Chondrocyte (in vitro differentiated cells): ENCODE measurements at regions not wholly inside any gene's neighbourhood (a gene's known extent, or its start where the extent isn't known, plus 50 kb on each side); places are given as distances from the start of the nearest gene placed in this dataset.

Experiments
- DNase-seq: peaks from one replicate; pipeline ENCODE4 v3.0.0; 2021; ENCODE audit warnings: mixed read lengths, low spot score
- H3K27ac Mint-ChIP-seq: one replicate; pipeline ENCODE4 v1.8.0; 2021; ENCODE audit warnings: mild to moderate bottlenecking, moderate library complexity, mixed read lengths; ENCODE audit not compliant: unreplicated experiment
- H3K27me3 Mint-ChIP-seq: 2 replicates; pipeline ENCODE4 v1.8.0; 2021; ENCODE audit warnings: low read depth, mixed read lengths
- H3K36me3 Mint-ChIP-seq: 2 replicates; pipeline ENCODE4 v1.8.0; 2021; ENCODE audit warnings: low read depth, mixed read lengths
- H3K4me1 Mint-ChIP-seq: 2 replicates; pipeline ENCODE4 v1.8.0; 2021; ENCODE audit warnings: low read depth, mild to moderate bottlenecking, mixed read lengths
- H3K4me3 Mint-ChIP-seq: one replicate; pipeline ENCODE4 v1.8.0; 2021; ENCODE audit warnings: mild to moderate bottlenecking, moderate library complexity, mixed read lengths; ENCODE audit not compliant: unreplicated experiment
- H3K9me3 Mint-ChIP-seq: 2 replicates; pipeline ENCODE4 v1.8.0; 2021; ENCODE audit warnings: low read depth, mixed read lengths
- CTCF ChIP-seq: fragments of 200-600 bp; sonication (generic); IDR thresholded peaks from 2 replicates; pipeline ENCODE4 v1.5.0; 2021; ENCODE audit warnings: antibody characterized with exemption, mild to moderate bottlenecking, moderate library complexity

- no peak for TF ChIP-seq CTCF
- Mint-ChIP-seq H3K36me3 (no peaks in the 10 kb centered on the region), H3K4me3 (no peak overlapping the region), H3K4me1 (peaks cover 19% of the 10 kb centered on the region), H3K9me3 (no peaks in the 10 kb centered on the region), H3K27me3 (no peaks in the 10 kb centered on the region), H3K27ac (no peak overlapping the region)
- DNase-seq: no peak
These were observed 140.4 kb upstream of the IPO9 start for GRCh38 chr1:201688514-201688913.

GRCh38 chr1:201689647-201690046, 139.3 kb upstream of the IPO9 start:
- H3K27ac Mint-ChIP-seq: no peak overlapping the region
- H3K9me3 Mint-ChIP-seq: no peaks in the 10 kb centered on the region
- no peak overlapping the region for H3K4me3 Mint-ChIP-seq
- no peak for DNase-seq
- H3K4me1 Mint-ChIP-seq: peaks cover 20% of the 10 kb centered on the region
- H3K27me3 Mint-ChIP-seq: no peaks in the 10 kb centered on the region
- TF ChIP-seq CTCF: no peak
- no peaks in the 10 kb centered on the region for H3K36me3 Mint-ChIP-seq

GRCh38 chr1:201690528-201690927, 138.4 kb upstream of the IPO9 start:
- Mint-ChIP-seq H3K27me3 (no peaks in the 10 kb centered on the region), H3K36me3 (no peaks in the 10 kb centered on the region), H3K4me3 (no peak overlapping the region), H3K9me3 (no peaks in the 10 kb centered on the region), H3K27ac (no peak overlapping the region), H3K4me1 (peaks cover 26% of the 10 kb centered on the region)
- no peak for DNase-seq
- no peak for TF ChIP-seq CTCF

GRCh38 chr1:201691716-201692554, 137.0 kb upstream of the IPO9 start:
- Mint-ChIP-seq H3K27me3 (no peaks in the 10 kb centered on the region), H3K36me3 (no peaks in the 10 kb centered on the region), H3K9me3 (no peaks in the 10 kb centered on the region), H3K27ac (no peak overlapping the region), H3K4me3 (no peak overlapping the region), H3K4me1 (peaks cover 30% of the 10 kb centered on the region)
- no peak for TF ChIP-seq CTCF
- DNase-seq: no peak

GRCh38 chr1:201692555-201693394, 136.2 kb upstream of the IPO9 start:
- Mint-ChIP-seq H3K9me3 (no peaks in the 10 kb centered on the region), H3K27ac (no peak overlapping the region), H3K27me3 (no peaks in the 10 kb centered on the region), H3K36me3 (no peaks in the 10 kb centered on the region), H3K4me1 (peaks cover 33% of the 10 kb centered on the region), H3K4me3 (no peak overlapping the region)
- no peak for TF ChIP-seq CTCF
- no peak for DNase-seq
